Tongue (tissue), 1 donor: ENCODE measurements at regions not wholly inside any gene's neighbourhood (a gene's known extent, or its start where the extent isn't known, plus 50 kb on each side); places are given as distances from the start of the nearest gene placed in this dataset.

Experiments used
- DNase-seq: peaks from one replicate; pipeline ENCODE4 v3.0.0-alpha.2; 2015

- DNase-seq, result no peak
Measured at GRCh38 chr4:41390661-41391060, 133.9 kb downstream of the UCHL1 start.

- no peak for DNase-seq
Measured at GRCh38 chr4:41391271-41391670, 134.5 kb downstream of the UCHL1 start.

GRCh38 chr4:41394481-41394894 is 137.8 kb downstream of the UCHL1 start:
- DNase-seq, result no peak

GRCh38 chr4:41396214-41396613 is 139.5 kb downstream of the UCHL1 start:
- no peak for DNase-seq

- no peak for DNase-seq
Measured at GRCh38 chr4:41396869-41397268, 140.1 kb downstream of the UCHL1 start.

- DNase-seq, result no peak
Measured at GRCh38 chr4:41399231-41399630, 138.7 kb upstream of the LIMCH1 start.

GRCh38 chr4:41400296-41400695 is 137.7 kb upstream of the LIMCH1 start:
- no peak for DNase-seq

- no peak for DNase-seq
Measured at GRCh38 chr4:41405464-41406112, 132.4 kb upstream of the LIMCH1 start.

- DNase-seq, result no peak
Measured at GRCh38 chr4:41406113-41406516, 131.8 kb upstream of the LIMCH1 start.

GRCh38 chr4:41408150-41408549 is 129.8 kb upstream of the LIMCH1 start:
- no peak for DNase-seq

- no peak for DNase-seq
Measured at GRCh38 chr4:41408859-41409593, 128.9 kb upstream of the LIMCH1 start.

GRCh38 chr4:41409594-41409895 is 128.4 kb upstream of the LIMCH1 start:
- DNase-seq, result no peak

- no peak for DNase-seq
Measured at GRCh38 chr4:41410049-41410448, 127.9 kb upstream of the LIMCH1 start.

- DNase-seq, result no peak
Measured at GRCh38 chr4:41413670-41414411, 124.1 kb upstream of the LIMCH1 start.

GRCh38 chr4:41414412-41414779 is 123.6 kb upstream of the LIMCH1 start:
- no peak for DNase-seq

- DNase-seq, result no peak
Measured at GRCh38 chr4:41418444-41418843, 119.5 kb upstream of the LIMCH1 start.

- no peak for DNase-seq
Measured at GRCh38 chr4:41420541-41420940, 117.4 kb upstream of the LIMCH1 start.

GRCh38 chr4:41423117-41423516 is 114.8 kb upstream of the LIMCH1 start:
- DNase-seq, result no peak

- DNase-seq, result no peak
Measured at GRCh38 chr4:41424522-41424921, 113.4 kb upstream of the LIMCH1 start.

- peak; percentile 51 for DNase-seq
Measured at GRCh38 chr4:41425650-41426049, 112.3 kb upstream of the LIMCH1 start.

GRCh38 chr4:41426539-41426938 is 111.4 kb upstream of the LIMCH1 start:
- DNase-seq, result no peak

GRCh38 chr4:41427306-41427882 is 110.6 kb upstream of the LIMCH1 start:
- DNase-seq, result no peak

GRCh38 chr4:41427931-41428600 is 109.9 kb upstream of the LIMCH1 start:
- DNase-seq, result no peak
